Body of pancreas (tissue), 4 donors: ENCODE measurements at regions not wholly inside any gene's neighbourhood (a gene's known extent, or its start where the extent isn't known, plus 50 kb on each side); places are given as distances from the start of the nearest gene placed in this dataset.

Experiments used
- ATAC-seq: fragments of 150-250 bp; one replicate; pipeline ENCODE4 v1.9.1; 2016
- DNase-seq, 4 donors: peaks; one replicate each; pipeline ENCODE4 v3.0.0-alpha.2; 2019
- H3K27ac ChIP-seq, 4 donors: fragments of 200-600 bp; sonication (generic); 1 replicate in 3 of 4; 2 replicates in 1 of 4; pipeline versions ENCODE4 v1.5.1 to v1.6.1; 2016 to 2019; ENCODE audit warnings: mild to moderate bottlenecking in 1 of 4, mixed read lengths in 1 of 4, moderate library complexity in 1 of 4
- H3K27me3 ChIP-seq, 2 donors: fragments of 200-600 bp; sonication (generic); one replicate each; pipeline ENCODE4 v1.6.0; 2016; ENCODE audit warnings: mild to moderate bottlenecking in 1 of 2
- H3K36me3 ChIP-seq, 2 donors: fragments of 200-600 bp; sonication (generic); replicated peaks in 1 of 2; 2 replicates each; pipeline ENCODE4 v1.5.1; 2016; ENCODE audit warnings: low read depth in 2 of 2; ENCODE audit not compliant: insufficient read depth in 1 of 2
- H3K4me1 ChIP-seq: fragments of 200-600 bp; sonication (generic); one replicate; pipeline ENCODE4 v1.6.0; 2016
- H3K4me3 ChIP-seq, 2 donors: fragments of 200-600 bp; sonication (generic); 1 replicate in 1 of 2; 2 replicates in 1 of 2; pipeline ENCODE4 v1.5.1; 2016 to 2019
- H3K9me3 ChIP-seq, 3 donors: fragments of 200-600 bp; sonication (generic); 1 replicate in 2 of 3; 2 replicates in 1 of 3; pipeline ENCODE4 v1.5.1; 2016
- CTCF ChIP-seq, 7 experiments: fragments of 450-650 bp in 4 of 7; fragments of 200-600 bp in 3 of 7; sonication (generic) in 3 of 7; IDR thresholded peaks; one replicate each; pipeline ENCODE4 v1.5.1; 2016 to 2019; ENCODE audit warnings: antibody characterized with exemption in 7 of 7
- POLR2A ChIP-seq, 3 donors: fragments of 450-650 bp; IDR thresholded peaks; one replicate each; pipeline ENCODE4 v1.6.1; 2016; ENCODE audit warnings: antibody characterized with exemption in 3 of 3, mild to moderate bottlenecking in 2 of 3
- WGBS, 2 donors: methylation state at CpG; one replicate each; pipeline ENCODE4 v1.1.5; 2017; 5-methylcytosine and 5-hydroxymethylcytosine counted together
- intact Hi-C: fragments of 100-400 bp; cut with DNase I; formaldehyde crosslinking; loops from one replicate; pipeline ENCODE4 v1.15.1; 2023

GRCh38 chr6:112437058-112437457, 89.9 kb downstream of the RFPL4B start:
- TF ChIP-seq POLR2A (IDR thresholded peaks at IDR 0.05) (no peak), CTCF (IDR thresholded peaks at IDR 0.05) (no peak)
- Histone ChIP-seq H3K4me1 (peaks cover 34% of the 10 kb centered on the region), H3K27ac (no peak overlapping the region), H3K36me3 (no peaks in the 10 kb centered on the region), H3K4me3 (no peak overlapping the region), H3K9me3 (no peaks in the 10 kb centered on the region), H3K27me3 (no peaks in the 10 kb centered on the region)
- ATAC-seq (no peak), DNase-seq (no peak)
- intact Hi-C loops = no loop called here
- WGBS, 2 donors = 76 to 83% methylated on average over 1 of the region's 1 CpG

- H3K4me1 ChIP-seq = peaks cover 36% of the 10 kb centered on the region
- no peak overlapping the region for H3K4me3 ChIP-seq
- H3K27me3 ChIP-seq = no peaks in the 10 kb centered on the region
- no peaks in the 10 kb centered on the region for H3K36me3 ChIP-seq
- H3K27ac ChIP-seq = peak overlapping the region in 3 of 4 donors; percentile 7 to 54 (median 45)
- 36% methylated on average over 5 of the region's 5 CpGs for WGBS, 2 donors
- intact Hi-C loops = no loop called here
- H3K9me3 ChIP-seq = no peaks in the 10 kb centered on the region
- DNase-seq = peak in 1 of 4 donors; percentile 36
- ATAC-seq = peak; percentile 34
- TF ChIP-seq CTCF (IDR thresholded peaks at IDR 0.05) = no peak
- TF ChIP-seq POLR2A (IDR thresholded peaks at IDR 0.05) = no peak
Observed at GRCh38 chr6:112439010-112439409, 91.9 kb downstream of the RFPL4B start.

DNA sequence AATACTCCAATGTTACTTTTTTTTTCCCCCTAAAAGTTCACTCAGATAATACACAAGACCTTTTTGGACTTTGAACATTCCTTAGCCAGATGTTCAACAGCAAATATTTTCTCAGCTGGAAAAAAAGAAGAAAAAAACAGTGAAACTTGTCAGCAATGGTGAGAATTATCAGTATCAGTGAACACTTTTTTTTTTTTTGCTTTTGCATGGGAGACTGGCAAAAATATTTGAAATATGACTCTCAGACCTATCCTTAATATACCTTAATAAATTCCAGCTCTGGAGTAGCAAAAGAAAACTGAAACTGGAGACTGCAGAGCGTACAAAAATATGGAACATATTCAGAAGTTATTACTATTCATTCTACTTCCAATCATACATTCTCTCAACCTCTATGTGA, 92.3 kb downstream of the RFPL4B start:
- H3K27ac ChIP-seq = peak overlapping the region in 3 of 4 donors; percentile 4 to 54 (median 45)
- H3K4me1 ChIP-seq = peaks cover 36% of the 10 kb centered on the region
- no peak for DNase-seq
- TF ChIP-seq POLR2A (IDR thresholded peaks at IDR 0.05) (no peak), CTCF (IDR thresholded peaks at IDR 0.05) (no peak)
- no peaks in the 10 kb centered on the region for H3K36me3 ChIP-seq
- intact Hi-C loops = no loop called here
- WGBS, 2 donors = 37 to 47% methylated on average over 1 of the region's 1 CpG
- ATAC-seq = peak; percentile 57
- no peaks in the 10 kb centered on the region for H3K27me3 ChIP-seq
- no peak overlapping the region for H3K4me3 ChIP-seq
- no peaks in the 10 kb centered on the region for H3K9me3 ChIP-seq

- TF ChIP-seq CTCF (IDR thresholded peaks at IDR 0.05) = no peak
- TF ChIP-seq POLR2A (IDR thresholded peaks at IDR 0.05) = no peak
- Histone ChIP-seq H3K27me3 (no peaks in the 10 kb centered on the region), H3K9me3 (no peaks in the 10 kb centered on the region), H3K36me3 (no peaks in the 10 kb centered on the region), H3K4me1 (peaks cover 36% of the 10 kb centered on the region), H3K4me3 (no peak overlapping the region), H3K27ac (peak overlapping the region in 3 of 4 donors; percentile 20 to 54 (median 23))
- intact Hi-C loops = no loop called here
- ATAC-seq = peak; percentile 74
- WGBS, 2 donors = 26 to 38% methylated on average over 1 of the region's 1 CpG
- DNase-seq = peak in 2 of 4 donors; percentile 5 to 43
Observed at GRCh38 chr6:112441607-112442006, 94.5 kb downstream of the RFPL4B start.
